ENCODE measurements at regions not wholly inside any gene's neighbourhood (a gene's known extent, or its start where the extent isn't known, plus 50 kb on each side); places are given as distances from the start of the nearest gene placed in this dataset.

DNA sequence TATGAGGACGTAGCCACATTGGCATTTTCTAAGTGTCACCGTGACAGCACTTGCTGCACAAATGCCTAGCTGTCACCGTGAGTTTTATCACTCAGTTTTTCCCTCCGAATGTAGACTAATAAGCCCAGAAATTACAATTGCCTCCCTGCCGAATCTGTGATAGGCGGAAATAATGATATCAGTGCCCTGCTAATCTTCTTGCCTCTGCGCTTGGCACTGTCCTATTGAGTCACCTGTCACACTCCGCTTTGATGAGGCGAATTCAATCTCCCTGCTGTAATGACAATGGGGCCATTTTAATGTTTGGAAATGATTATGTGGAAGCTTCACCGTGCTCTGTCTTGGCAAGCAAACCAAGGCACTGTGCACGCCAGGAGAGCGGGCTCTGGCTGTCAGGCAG lies 112.8 kb downstream of the LINC00237 start:
- DNase-seq (ENCODE audit: low read depth in 2 of 2), result no peak

- DNase-seq (ENCODE audit: low read depth in 2 of 2), result no peak
These were observed 113.3 kb downstream of the LINC00237 start for GRCh38 chr20:20992686-20993360.

GRCh38 chr20:20992277-20992676 lies 113.9 kb downstream of the LINC00237 start:
- DNase-seq (ENCODE audit: low read depth in 2 of 2), result no peak

DNA sequence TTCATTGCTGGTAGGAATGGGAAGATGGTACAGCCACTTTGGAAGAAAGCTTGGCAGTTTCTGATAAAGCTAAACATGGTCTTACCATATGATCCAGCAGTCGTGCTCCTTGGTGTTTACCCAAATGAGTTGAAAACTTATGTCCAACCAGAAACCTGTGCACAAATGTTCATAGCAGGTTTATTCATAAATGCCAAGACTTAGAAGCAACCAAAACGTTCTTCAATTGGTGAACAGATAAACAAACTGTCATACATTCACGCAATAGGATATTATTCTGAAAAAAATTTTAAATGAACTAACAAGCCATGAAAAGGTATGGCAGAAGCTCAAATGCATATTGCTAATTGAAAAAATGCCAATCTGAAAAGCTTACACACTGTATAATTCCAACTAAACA lies 117.1 kb downstream of the LINC00237 start:
- DNase-seq (ENCODE audit: low read depth in 2 of 2), result no peak

- DNase-seq (ENCODE audit: low read depth in 2 of 2), result no peak
These were observed 126.2 kb downstream of the LINC00237 start for GRCh38 chr20:20979934-20980333.

GRCh38 chr20:20977786-20978185 lies 128.4 kb downstream of the LINC00237 start:
- DNase-seq (ENCODE audit: low read depth in 2 of 2), result no peak

DNA sequence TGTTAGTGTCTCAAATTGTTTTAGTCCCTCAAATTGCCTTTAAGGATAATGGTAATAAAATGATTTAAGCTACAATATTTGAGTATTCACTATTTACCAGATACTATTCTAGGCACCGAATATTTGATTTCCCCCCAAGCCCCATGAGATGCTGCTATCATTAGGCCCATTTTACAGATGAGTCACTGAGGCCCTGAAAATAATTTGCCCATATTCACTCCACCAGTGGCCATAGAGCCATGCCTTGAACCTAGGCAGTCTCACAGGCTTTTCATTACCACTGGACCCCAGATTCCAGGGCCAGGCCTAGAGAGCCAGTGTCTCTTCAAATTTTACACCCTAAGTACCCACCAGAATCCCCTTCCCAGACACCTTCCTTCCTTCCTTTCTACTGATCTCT lies 133.7 kb downstream of the LINC00237 start:
- DNase-seq (ENCODE audit: low read depth in 2 of 2), result no peak

DNA sequence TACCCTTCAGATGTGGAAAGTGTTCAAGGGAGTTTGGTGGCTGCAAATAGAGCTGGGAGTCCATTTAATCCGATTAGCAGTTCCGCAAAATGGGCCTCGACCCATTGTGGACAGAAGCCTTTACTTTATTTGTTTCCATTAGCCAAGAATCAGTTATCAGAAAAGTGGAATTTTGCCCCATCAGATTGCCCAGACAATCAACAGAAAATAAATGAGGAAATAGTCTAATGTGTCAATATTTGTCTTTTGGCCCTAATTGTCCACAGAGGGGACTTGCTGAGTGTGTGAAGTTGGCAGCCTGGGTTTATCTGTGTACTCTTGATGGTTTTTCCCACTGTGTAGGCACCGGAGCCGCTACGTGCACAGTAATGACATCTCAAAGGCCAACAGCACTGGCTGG lies 134.3 kb downstream of the LINC00237 start:
- DNase-seq (ENCODE audit: low read depth in 2 of 2), result no peak

GRCh38 chr20:20970841-20971240 lies 135.3 kb downstream of the LINC00237 start:
- no peak for DNase-seq (ENCODE audit: low read depth in 2 of 2)

DNA sequence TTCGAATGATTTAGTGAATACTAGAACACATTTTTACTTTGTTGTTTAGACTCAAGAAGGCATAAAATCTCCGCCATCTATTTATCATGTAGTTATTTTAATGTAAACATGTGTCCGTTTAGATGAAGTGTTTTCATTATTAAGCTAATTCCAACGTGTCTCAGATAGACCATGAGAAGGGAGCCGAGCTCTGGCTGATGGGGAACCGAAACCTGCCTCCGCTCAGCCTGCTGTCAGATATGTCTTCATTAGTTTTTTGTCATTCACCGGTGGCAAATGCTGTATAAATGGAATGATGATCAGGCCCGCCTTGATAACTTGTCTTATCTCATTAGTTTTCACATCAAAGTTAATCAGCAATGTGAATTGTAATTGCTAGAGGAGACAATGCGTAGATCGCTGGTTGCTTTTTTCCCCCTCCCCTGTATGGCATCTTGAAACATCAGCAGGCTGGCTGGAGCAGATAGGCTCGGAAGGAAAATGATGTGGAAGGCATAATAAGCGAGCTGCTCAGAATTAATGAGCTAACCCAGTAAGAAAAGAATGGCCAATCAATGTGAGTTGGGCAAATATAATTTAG lies 136.4 kb downstream of the LINC00237 start:
- DNase-seq (ENCODE audit: low read depth in 2 of 2), result no peak

DNA sequence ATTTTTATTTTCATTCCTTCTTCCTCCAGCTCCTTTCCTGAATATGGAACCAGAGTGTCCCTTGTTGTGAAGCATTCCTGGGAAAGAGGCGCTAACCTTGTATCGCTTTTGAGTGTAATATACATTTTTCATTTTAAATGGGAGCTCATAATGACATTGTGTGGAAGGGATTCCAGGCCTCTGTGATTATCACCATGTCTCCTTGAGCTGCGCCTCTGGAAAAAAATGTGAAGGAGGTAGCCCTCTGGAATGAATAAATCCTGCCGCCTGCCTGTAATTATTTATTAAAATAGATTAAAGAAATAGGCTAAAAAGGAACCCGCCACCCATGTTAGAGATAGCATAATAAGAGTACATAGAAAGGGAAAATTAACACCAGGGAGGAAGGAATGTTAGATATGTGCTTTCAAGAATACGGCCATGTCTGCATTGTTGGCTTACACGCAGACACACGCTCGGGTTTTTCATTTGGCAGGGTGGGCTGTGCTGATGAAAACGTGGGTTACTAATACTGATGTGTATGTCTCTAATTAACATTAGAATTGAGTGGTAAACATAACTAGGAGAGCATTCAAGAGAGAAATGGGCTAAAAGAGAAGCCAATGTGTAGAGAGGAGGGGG lies 138.5 kb downstream of the LINC00237 start:
- DNase-seq (ENCODE audit: low read depth in 2 of 2), result no peak

DNA sequence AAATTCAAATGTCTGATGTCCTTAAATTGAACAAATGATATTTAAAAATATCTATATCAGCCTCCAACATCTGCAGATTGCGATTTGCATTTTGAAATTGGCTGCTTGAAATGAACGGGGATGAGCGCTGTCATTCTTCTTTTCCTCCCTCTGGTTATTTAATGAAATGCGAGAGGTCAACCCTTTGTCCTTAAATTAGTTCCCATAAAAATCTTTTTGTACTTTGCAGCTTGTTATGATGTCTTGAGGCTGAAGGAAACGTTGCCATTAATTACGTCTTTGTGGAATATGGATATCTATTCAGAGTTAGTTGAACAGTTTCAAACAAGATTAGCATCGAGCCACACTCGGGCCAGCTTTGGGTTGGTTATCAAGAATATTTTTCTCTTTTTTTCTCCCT lies 140.0 kb downstream of the LINC00237 start:
- DNase-seq (ENCODE audit: low read depth in 2 of 2), result no peak

- no peak for DNase-seq (ENCODE audit: low read depth in 2 of 2)
These were observed 147.0 kb downstream of the LINC00237 start for GRCh38 chr20:20959031-20959755.

GRCh38 chr20:20956513-20956931 lies 149.6 kb downstream of the LINC00237 start:
- DNase-seq (ENCODE audit: low read depth in 2 of 2), result no peak

GRCh38 chr20:20955892-20956291 lies 150.3 kb downstream of the LINC00237 start:
- DNase-seq (ENCODE audit: low read depth in 2 of 2), result no peak

GRCh38 chr20:20953738-20954618 lies 152.2 kb downstream of the LINC00237 start:
- no peak for DNase-seq (ENCODE audit: low read depth in 2 of 2)

GRCh38 chr20:20950620-20951019 lies 155.5 kb downstream of the LINC00237 start:
- no peak for DNase-seq (ENCODE audit: low read depth in 2 of 2)

GRCh38 chr20:20946122-20946759 lies 159.9 kb downstream of the LINC00237 start:
- no peak for DNase-seq (ENCODE audit: low read depth in 2 of 2)

GRCh38 chr20:20941468-20941889 lies 164.7 kb downstream of the LINC00237 start:
- no peak for DNase-seq (ENCODE audit: low read depth in 2 of 2)

GRCh38 chr20:20939006-20939405 lies 167.2 kb downstream of the LINC00237 start:
- DNase-seq (ENCODE audit: low read depth in 2 of 2), result no peak

- DNase-seq (ENCODE audit: low read depth in 2 of 2), result no peak
These were observed 167.6 kb downstream of the LINC00237 start for GRCh38 chr20:20938599-20938998.
